ENCODE measurements at regions not wholly inside any gene's neighbourhood (a gene's known extent, or its start where the extent isn't known, plus 50 kb on each side); places are given as distances from the start of the nearest gene placed in this dataset.

- no peaks in the 10 kb centered on the region for H3K27me3 Mint-ChIP-seq
- H3K9me3 Mint-ChIP-seq: peaks cover 10 to 15% of the 10 kb centered on the region in 2 donors
- ATAC-seq (no peak), DNase-seq (no peak)
- no peak overlapping the region for H3K4me3 Mint-ChIP-seq
- no peak overlapping the region for H3K27ac Mint-ChIP-seq
- H3K4me1 Mint-ChIP-seq: no peaks in the 10 kb centered on the region
Observed at GRCh38 chr5:100311806-100312205, 223.4 kb upstream of the FAM174A start.

DNA sequence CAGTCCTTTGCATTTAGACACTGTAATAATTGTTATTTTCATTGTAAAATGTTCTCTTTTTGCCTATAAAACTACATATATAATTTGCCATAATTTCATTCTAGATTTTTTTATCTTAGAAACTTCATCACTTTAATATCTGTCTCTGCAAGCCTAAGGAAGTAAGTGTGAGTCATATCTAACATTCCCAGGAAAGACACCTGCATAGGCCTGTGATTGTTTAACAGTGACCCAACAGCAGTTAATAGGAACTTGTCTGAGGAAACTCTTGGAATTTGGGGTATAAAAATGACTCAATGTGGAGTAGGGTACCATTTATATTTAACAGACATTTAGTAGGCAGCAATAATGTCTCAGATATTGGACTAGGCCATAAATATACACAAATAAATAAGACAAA, 229.2 kb upstream of the FAM174A start:
- Mint-ChIP-seq H3K4me3 (no peak overlapping the region), H3K9me3 (no peaks in the 10 kb centered on the region), H3K4me1 (no peaks in the 10 kb centered on the region), H3K27me3 (no peaks in the 10 kb centered on the region), H3K27ac (no peak overlapping the region)
- ATAC-seq (no peak), DNase-seq (no peak)

- ATAC-seq (no peak), DNase-seq (no peak)
- Mint-ChIP-seq H3K27me3 (no peaks in the 10 kb centered on the region), H3K9me3 (no peaks in the 10 kb centered on the region), H3K4me3 (no peak overlapping the region), H3K27ac (no peak overlapping the region), H3K4me1 (no peaks in the 10 kb centered on the region)
Observed at GRCh38 chr5:100303216-100303615, 232.0 kb upstream of the FAM174A start.

GRCh38 chr5:100299261-100299660, 235.9 kb upstream of the FAM174A start:
- no peak overlapping the region for H3K27ac Mint-ChIP-seq
- ATAC-seq (no peak), DNase-seq (no peak)
- H3K9me3 Mint-ChIP-seq: no peaks in the 10 kb centered on the region
- no peaks in the 10 kb centered on the region for H3K27me3 Mint-ChIP-seq
- H3K4me1 Mint-ChIP-seq: no peaks in the 10 kb centered on the region
- no peak overlapping the region for H3K4me3 Mint-ChIP-seq

- Mint-ChIP-seq H3K27ac (no peak overlapping the region), H3K4me1 (no peaks in the 10 kb centered on the region), H3K4me3 (no peak overlapping the region), H3K27me3 (no peaks in the 10 kb centered on the region), H3K9me3 (peaks cover 0 to 8% of the 10 kb centered on the region in 2 donors)
- ATAC-seq (no peak), DNase-seq (no peak)
Observed at GRCh38 chr5:100276071-100276470, 259.1 kb upstream of the FAM174A start.

DNA sequence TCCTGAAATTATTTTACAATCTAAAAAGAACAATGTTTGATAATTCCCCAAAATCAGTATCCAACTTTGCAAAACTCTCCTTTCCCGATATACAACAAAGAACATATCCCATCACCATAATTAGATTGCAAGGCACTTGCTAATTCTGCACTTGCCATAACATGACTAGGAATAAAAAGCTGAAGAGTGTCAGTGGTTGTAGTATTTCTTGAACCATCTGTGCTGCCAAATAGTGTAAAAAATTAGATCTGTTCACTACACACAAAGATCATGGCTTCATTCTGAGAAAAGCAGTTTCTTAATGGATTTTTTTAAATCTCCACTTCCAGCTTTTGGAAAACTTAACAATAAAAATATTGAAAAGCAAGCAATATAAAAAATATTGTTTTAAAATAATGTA, 259.5 kb upstream of the FAM174A start:
- ATAC-seq (no peak), DNase-seq (no peak)
- Mint-ChIP-seq H3K4me1 (no peaks in the 10 kb centered on the region), H3K4me3 (no peak overlapping the region), H3K9me3 (peaks cover 0 to 8% of the 10 kb centered on the region in 2 donors), H3K27ac (no peak overlapping the region), H3K27me3 (no peaks in the 10 kb centered on the region)

DNA sequence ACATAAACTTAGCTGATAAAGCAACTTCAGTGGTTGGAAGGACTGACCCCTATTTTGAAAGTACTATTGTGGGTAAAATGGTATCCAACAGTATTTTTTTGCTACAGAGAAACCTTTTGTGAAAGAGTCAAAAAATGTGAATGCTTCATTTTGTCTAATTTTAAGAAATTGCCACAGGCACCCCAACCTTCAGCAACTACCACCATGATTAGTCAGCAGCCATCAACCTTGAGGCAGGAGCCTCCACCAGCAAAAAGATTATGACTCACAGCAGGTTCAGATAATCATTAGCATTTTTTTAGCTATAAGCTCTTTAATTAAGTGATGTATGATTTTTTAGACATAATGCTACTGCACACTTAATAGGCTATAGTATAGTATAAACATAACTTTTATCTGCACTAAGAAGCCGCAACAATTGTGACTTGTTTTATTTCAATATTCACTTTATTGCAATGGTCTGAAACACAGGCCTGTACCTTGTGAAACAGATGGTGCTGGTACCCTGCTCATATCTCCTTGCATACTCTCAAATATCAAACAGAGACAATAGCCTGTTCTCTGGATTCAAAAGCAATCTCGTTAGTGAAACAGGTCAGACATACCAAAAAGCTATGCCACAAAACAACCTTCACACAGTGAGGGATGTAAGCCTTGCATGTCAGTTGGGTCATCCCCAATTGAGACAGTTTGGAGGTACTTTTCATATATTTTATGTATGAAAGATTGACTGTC, 261.2 kb upstream of the FAM174A start:
- Mint-ChIP-seq H3K27me3 (no peaks in the 10 kb centered on the region), H3K4me3 (no peak overlapping the region), H3K4me1 (no peaks in the 10 kb centered on the region), H3K27ac (no peak overlapping the region), H3K9me3 (peaks cover 0 to 8% of the 10 kb centered on the region in 2 donors)
- ATAC-seq: no peak
- no peak for DNase-seq

- Mint-ChIP-seq H3K27me3 (no peaks in the 10 kb centered on the region), H3K4me3 (no peak overlapping the region), H3K4me1 (no peaks in the 10 kb centered on the region), H3K9me3 (no peaks in the 10 kb centered on the region), H3K27ac (no peak overlapping the region)
- ATAC-seq: no peak
- no peak for DNase-seq
Observed at GRCh38 chr5:100270023-100270771, 265.0 kb upstream of the FAM174A start.

DNA sequence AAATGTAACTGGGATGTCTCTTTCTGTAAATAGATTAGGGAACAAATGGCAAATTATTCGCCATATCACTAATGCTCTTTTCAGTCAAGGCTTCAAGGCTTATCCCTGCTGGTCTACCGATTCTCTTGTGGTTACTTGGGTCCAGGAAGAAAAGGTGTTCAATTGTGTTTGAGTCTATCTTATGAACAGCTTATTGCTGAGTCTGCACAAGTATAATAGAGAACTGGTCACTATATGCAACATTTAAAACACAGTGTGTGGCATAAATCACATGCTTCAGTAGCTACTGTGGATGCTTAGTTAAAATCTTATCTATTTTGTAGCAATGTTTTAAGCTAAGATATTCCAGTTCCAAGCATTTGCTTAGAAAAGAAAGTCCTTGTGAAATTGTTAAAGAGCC, 274.2 kb upstream of the FAM174A start:
- no peaks in the 10 kb centered on the region for H3K9me3 Mint-ChIP-seq
- no peak for ATAC-seq

DNA sequence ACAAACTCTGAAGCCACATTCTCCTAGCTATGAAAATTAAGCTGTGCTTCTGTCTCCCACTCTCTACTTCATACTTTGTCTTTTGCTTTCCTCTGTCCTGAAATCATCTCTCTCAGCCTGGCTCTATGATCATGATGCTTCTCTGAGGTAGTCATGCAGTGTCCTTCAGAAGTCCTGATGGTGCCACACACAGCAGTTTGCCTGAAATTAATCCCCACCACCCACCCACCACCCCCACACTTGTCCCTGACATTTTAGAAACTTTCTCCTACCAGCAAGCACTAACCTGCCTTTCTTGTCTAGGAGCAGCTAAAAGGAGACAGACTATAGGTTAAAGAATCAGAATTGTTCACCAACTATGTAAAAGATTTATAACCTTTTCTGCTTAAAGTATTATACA, 282.2 kb upstream of the FAM174A start:
- DNase-seq: no peak
- H3K27ac Mint-ChIP-seq: no peak overlapping the region
- H3K27me3 Mint-ChIP-seq: no peaks in the 10 kb centered on the region
- no peak overlapping the region for H3K4me3 Mint-ChIP-seq
- ATAC-seq: no peak
- H3K9me3 Mint-ChIP-seq: peaks cover 0 to 5% of the 10 kb centered on the region in 2 donors
- H3K4me1 Mint-ChIP-seq: no peaks in the 10 kb centered on the region

More for the DNA sequence above, 274.2 kb upstream of the FAM174A start:
- DNase-seq: no peak
- no peak overlapping the region for H3K27ac Mint-ChIP-seq
- no peak overlapping the region for H3K4me3 Mint-ChIP-seq
- H3K4me1 Mint-ChIP-seq: no peaks in the 10 kb centered on the region
- no peaks in the 10 kb centered on the region for H3K27me3 Mint-ChIP-seq

GRCh38 chr5:100252037-100252436, 283.1 kb upstream of the FAM174A start:
- H3K4me3 Mint-ChIP-seq: no peak overlapping the region
- DNase-seq: no peak
- no peak for ATAC-seq
- H3K27me3 Mint-ChIP-seq: no peaks in the 10 kb centered on the region
- no peaks in the 10 kb centered on the region for H3K4me1 Mint-ChIP-seq
- H3K27ac Mint-ChIP-seq: no peak overlapping the region
- H3K9me3 Mint-ChIP-seq: peaks cover 0 to 5% of the 10 kb centered on the region in 2 donors

GRCh38 chr5:100249884-100250269, 285.3 kb upstream of the FAM174A start:
- H3K4me1 Mint-ChIP-seq: no peaks in the 10 kb centered on the region

GRCh38 chr5:100249211-100249883, 285.8 kb upstream of the FAM174A start:
- Mint-ChIP-seq H3K27me3 (no peaks in the 10 kb centered on the region), H3K27ac (no peak overlapping the region), H3K9me3 (peaks cover 0 to 5% of the 10 kb centered on the region in 2 donors), H3K4me1 (no peaks in the 10 kb centered on the region), H3K4me3 (no peak overlapping the region)
- DNase-seq: no peak
- no peak for ATAC-seq

More at GRCh38 chr5:100249884-100250269, 285.3 kb upstream of the FAM174A start:
- ATAC-seq: peak; percentile 45
- H3K27ac Mint-ChIP-seq: no peak overlapping the region
- no peak overlapping the region for H3K4me3 Mint-ChIP-seq
- H3K9me3 Mint-ChIP-seq: peaks cover 0 to 5% of the 10 kb centered on the region in 2 donors
- DNase-seq: no peak
- H3K27me3 Mint-ChIP-seq: no peaks in the 10 kb centered on the region

DNA sequence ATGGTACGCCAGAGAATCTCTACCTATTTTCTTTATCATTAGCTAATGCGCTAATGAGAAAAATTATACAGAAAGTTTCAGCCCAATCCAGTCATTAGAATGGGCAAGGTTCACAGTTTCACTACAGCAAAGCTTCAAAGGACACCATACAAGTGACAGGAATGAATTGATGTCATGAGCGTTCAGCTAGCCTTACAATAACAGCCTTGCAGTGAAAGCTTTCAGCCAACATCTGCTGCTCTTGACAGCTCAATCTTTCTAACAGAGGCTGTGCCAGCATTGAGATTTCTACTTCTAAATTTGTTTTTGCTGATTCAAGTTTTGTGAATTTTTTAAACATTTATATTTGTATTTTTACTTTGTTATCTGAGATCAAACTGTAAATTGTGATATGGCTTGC, 302.4 kb upstream of the FAM174A start:
- Mint-ChIP-seq H3K4me1 (no peaks in the 10 kb centered on the region), H3K9me3 (peaks cover 5 to 32% of the 10 kb centered on the region in 2 donors), H3K27me3 (no peaks in the 10 kb centered on the region), H3K27ac (no peak overlapping the region), H3K4me3 (no peak overlapping the region)
- DNase-seq: no peak
- ATAC-seq: no peak

- Mint-ChIP-seq H3K4me1 (no peaks in the 10 kb centered on the region), H3K27ac (no peak overlapping the region), H3K4me3 (no peak overlapping the region), H3K27me3 (no peaks in the 10 kb centered on the region), H3K9me3 (peaks cover 0 to 9% of the 10 kb centered on the region in 2 donors)
- no peak for ATAC-seq
- DNase-seq: no peak
Observed at GRCh38 chr5:100188778-100189177, 346.4 kb upstream of the FAM174A start.

- ATAC-seq: no peak
- no peaks in the 10 kb centered on the region for H3K27me3 Mint-ChIP-seq
- no peak overlapping the region for H3K27ac Mint-ChIP-seq
- no peak overlapping the region for H3K4me3 Mint-ChIP-seq
- H3K4me1 Mint-ChIP-seq: no peaks in the 10 kb centered on the region
- DNase-seq: no peak
- peaks cover 0 to 6% of the 10 kb centered on the region in 2 donors for H3K9me3 Mint-ChIP-seq
Observed at GRCh38 chr5:100188339-100188738, 346.8 kb upstream of the FAM174A start.

Measured in stimulated activated naive CD8-positive, alpha-beta T cell treated with anti-CD3 and anti-CD28 coated beads, Interleukin-15, amount 100 ng/mL, for 72 hours (primary cell).